Mucosa of descending colon (tissue), 3 donors: ENCODE measurements at regions not wholly inside any gene's neighbourhood (a gene's known extent, or its start where the extent isn't known, plus 50 kb on each side); places are given as distances from the start of the nearest gene placed in this dataset.

Experiments
- ATAC-seq: fragments of 200-7000 bp; cut with Tn5 transposase; one replicate; pipeline ENCODE4 v1.9.1; 2020; ENCODE audit warnings: mild to moderate bottlenecking, moderate library complexity
- DNase-seq, 3 donors: peaks; one replicate each; pipeline ENCODE4 v3.0.0-alpha.2; 2020
- H3K36me3 ChIP-seq: fragments of 200-600 bp; one replicate; pipeline ENCODE4 v1.8.0; 2021; ENCODE audit warnings: low read depth, mild to moderate bottlenecking
- H3K4me1 ChIP-seq: fragments of 200-600 bp; one replicate; pipeline ENCODE4 v1.8.0; 2021; ENCODE audit warnings: low read depth, mild to moderate bottlenecking
- H3K4me3 ChIP-seq: fragments of 200-600 bp; one replicate; pipeline ENCODE4 v1.8.0; 2021; ENCODE audit warnings: mild to moderate bottlenecking
- H3K9me3 ChIP-seq: fragments of 200-600 bp; one replicate; pipeline ENCODE4 v1.8.0; 2021; ENCODE audit warnings: mild to moderate bottlenecking
- intact Hi-C, 2 donors: fragments of 100-400 bp; cut with DNase I in 1 of 2; cut with micrococcal nuclease in 1 of 2; formaldehyde crosslinking; loops; one replicate each; pipeline versions ENCODE4 v1.11.0 to v1.11.1; 2022; cut with DNase I, micrococcal nuclease
- TF ChIP-seq, protein P1 (sequence below): fragments of 200-600 bp; IDR thresholded peaks from one replicate; pipeline ENCODE4 v1.8.0; 2022; ENCODE audit warnings: antibody characterized with exemption, mild to moderate bottlenecking
- donor health status: DM: no; HTN: no; CAD: no; lungs with moderate emphysema.
- donor health status: DM: no; HTN: no; CAD: no.
- donor health status: DM: no; HTN: yes; CAD: no.

DNA sequence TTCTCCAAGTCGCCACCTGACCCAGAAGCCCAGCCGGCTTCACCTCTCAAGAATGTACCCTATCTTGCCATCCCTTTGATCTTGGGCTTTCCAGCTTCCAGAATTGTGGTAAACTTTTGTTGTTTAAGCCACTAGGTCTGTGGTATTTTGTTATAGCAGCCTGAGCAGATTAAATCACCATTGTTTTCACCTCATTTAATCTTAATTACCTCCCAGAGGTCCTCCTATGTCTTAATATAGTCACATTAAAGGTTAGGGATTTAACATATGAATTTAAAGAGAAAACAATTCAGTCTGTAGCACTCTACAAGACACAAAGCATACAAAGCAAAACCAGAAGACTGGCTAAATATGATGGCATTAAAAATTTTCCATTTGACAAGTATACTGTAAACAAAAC, 123.4 kb upstream of the CADM2 start:
- H3K4me3 ChIP-seq = no peak overlapping the region
- no peaks in the 10 kb centered on the region for H3K4me1 ChIP-seq
- DNase-seq = no peak
- no peaks in the 10 kb centered on the region for H3K36me3 ChIP-seq
- peaks cover 22% of the 10 kb centered on the region for H3K9me3 ChIP-seq
- no peak for ATAC-seq
- intact Hi-C loops = no loop called here
- TF ChIP-seq, protein P1, sequence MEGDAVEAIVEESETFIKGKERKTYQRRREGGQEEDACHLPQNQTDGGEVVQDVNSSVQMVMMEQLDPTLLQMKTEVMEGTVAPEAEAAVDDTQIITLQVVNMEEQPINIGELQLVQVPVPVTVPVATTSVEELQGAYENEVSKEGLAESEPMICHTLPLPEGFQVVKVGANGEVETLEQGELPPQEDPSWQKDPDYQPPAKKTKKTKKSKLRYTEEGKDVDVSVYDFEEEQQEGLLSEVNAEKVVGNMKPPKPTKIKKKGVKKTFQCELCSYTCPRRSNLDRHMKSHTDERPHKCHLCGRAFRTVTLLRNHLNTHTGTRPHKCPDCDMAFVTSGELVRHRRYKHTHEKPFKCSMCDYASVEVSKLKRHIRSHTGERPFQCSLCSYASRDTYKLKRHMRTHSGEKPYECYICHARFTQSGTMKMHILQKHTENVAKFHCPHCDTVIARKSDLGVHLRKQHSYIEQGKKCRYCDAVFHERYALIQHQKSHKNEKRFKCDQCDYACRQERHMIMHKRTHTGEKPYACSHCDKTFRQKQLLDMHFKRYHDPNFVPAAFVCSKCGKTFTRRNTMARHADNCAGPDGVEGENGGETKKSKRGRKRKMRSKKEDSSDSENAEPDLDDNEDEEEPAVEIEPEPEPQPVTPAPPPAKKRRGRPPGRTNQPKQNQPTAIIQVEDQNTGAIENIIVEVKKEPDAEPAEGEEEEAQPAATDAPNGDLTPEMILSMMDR = no peak

DNA sequence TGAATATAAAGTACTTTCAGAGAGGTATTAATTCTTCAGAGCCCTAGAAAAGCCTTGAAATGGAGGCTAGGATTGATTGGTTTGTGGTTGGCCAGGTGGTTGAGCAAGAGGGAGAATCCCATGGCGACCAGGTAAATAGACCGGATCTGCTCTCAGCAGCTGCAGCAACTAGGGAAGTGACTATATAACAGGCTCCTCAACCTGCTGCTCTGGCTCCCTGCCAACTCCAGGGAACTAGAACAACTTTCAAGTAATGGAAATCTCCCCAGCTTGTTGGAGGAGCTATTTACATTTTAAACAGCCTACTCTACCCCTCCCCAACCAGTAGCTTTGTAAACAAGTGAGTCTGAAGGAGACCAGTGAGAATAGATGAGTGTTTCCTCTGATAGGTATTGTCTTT, 121.8 kb upstream of the CADM2 start:
- ATAC-seq (no peak), DNase-seq (no peak)
- TF ChIP-seq, protein P1 = no peak
- Histone ChIP-seq H3K4me1 (no peaks in the 10 kb centered on the region), H3K9me3 (peaks cover 21% of the 10 kb centered on the region), H3K36me3 (no peaks in the 10 kb centered on the region), H3K4me3 (no peak overlapping the region)
- intact Hi-C loops = no loop called here

DNA sequence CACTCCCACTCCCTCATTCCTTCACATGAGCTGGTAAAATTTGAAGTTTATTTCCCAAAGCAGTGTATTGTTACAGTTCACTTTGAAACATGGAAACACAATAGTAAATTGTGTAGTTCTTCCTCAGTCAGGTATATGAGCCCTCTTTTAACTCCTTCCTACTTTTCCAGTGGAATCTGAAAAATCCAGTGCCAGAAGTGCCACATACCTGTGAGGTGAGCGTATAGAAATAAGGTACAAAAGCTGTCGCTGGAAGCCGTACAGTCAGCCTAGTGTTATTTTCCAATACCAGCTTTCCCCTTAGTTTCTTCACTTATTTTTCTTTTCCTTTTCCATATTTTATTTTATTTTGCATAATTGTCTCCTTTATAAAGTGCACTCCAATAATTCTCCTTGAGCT, 81.7 kb upstream of the CADM2 start:
- no peak for ATAC-seq
- no peaks in the 10 kb centered on the region for H3K4me1 ChIP-seq
- H3K4me3 ChIP-seq = no peak overlapping the region
- TF ChIP-seq, protein P1 = no peak
- H3K36me3 ChIP-seq = no peaks in the 10 kb centered on the region
- peaks cover 2% of the 10 kb centered on the region for H3K9me3 ChIP-seq
- intact Hi-C loops = no loop called here
- no peak for DNase-seq

DNA sequence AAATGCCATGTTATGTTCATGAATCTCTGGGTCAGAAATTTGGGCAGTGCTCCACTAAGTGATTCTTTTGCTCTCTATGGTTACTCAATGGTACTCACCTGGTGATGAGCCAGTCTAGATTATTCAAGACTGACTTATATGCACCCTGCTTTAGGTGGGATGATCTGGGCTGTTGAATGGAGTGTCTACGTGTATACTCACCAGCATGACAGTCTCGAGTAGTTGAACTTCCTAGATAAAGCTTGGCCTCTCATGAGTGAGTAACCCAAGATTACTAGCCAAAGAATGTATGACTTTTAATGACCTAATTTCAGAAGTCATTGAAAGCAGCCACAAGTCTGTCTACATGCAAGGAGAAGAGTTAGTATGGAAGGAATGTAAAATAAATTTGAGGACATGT, 77.5 kb upstream of the CADM2 start:
- ATAC-seq (no peak), DNase-seq (no peak)
- peaks cover 10% of the 10 kb centered on the region for H3K9me3 ChIP-seq
- no peak overlapping the region for H3K4me3 ChIP-seq
- H3K4me1 ChIP-seq = no peaks in the 10 kb centered on the region
- H3K36me3 ChIP-seq = no peaks in the 10 kb centered on the region
- TF ChIP-seq, protein P1 = no peak
- intact Hi-C loops = no loop called here

DNA sequence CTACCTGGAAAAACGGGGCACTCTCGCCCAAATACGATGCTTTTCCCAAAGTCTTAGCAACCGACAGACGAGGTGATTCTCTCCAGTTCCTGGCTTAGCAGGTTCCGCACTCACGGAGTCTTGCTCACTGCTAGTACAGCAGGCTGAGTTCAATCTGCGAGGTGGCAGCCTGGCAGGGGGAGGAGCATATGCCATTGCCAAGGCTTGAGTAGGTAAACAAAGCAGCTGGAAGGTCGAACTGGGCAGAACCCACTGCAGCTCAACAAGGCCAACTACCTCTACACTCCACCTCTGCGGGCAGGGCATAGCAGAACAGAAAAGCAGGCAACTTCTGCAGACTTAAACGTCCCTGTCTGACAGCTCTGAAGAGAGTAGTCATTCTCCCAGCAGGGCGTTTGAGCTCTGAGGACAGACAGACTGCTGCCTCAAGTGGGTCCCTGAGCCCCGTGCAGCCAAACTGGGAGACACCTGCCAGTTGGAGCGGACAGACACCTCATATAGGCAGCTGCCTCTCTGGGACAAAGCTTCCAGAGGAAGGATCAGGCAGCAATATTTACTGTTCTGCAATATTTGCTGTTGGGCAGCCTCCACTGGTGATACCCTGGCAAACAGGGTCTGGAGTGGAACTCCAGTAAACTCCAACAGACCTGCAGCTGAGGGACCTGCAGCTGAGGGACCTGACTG, 73.4 kb upstream of the CADM2 start:
- no peaks in the 10 kb centered on the region for H3K4me1 ChIP-seq
- H3K9me3 ChIP-seq = peaks cover 21% of the 10 kb centered on the region
- no peak overlapping the region for H3K4me3 ChIP-seq
- no peak for ATAC-seq
- no peak for DNase-seq
- intact Hi-C loops = no loop called here
- TF ChIP-seq, protein P1 = no peak
- no peaks in the 10 kb centered on the region for H3K36me3 ChIP-seq

DNA sequence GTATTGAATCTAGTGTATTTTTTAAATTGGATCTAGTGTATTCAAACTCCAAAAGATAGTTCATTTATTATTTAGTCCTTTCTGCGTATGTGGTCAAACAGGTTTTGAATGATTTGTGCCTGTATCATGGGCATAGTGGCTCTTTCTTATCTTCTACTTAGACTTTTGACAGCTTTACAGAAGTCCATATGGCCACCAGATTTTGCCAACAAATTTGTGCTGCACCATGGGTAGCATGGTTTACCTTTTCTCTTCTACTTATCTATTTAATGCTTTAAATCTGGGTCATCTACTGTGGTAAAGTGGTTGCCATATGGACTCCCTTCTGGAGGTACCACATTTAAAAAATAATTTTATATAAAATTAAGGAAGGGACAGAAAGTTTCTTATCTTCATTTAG, 66.9 kb upstream of the CADM2 start:
- TF ChIP-seq, protein P1 = no peak
- H3K36me3 ChIP-seq = no peaks in the 10 kb centered on the region
- H3K9me3 ChIP-seq = peaks cover 15% of the 10 kb centered on the region
- no peak overlapping the region for H3K4me3 ChIP-seq
- intact Hi-C loops = no loop called here
- H3K4me1 ChIP-seq = no peaks in the 10 kb centered on the region
- ATAC-seq = no peak
- no peak for DNase-seq
